HG03575 (cell line): ENCODE measurements at regions not wholly inside any gene's neighbourhood (a gene's known extent, or its start where the extent isn't known, plus 50 kb on each side); places are given as distances from the start of the nearest gene placed in this dataset.
A peak's percentile ranks its signal among the peaks of the same experiment; 100 is the strongest.

Experiments
- ATAC-seq: cut with Tn5 transposase; IDR thresholded peaks from one replicate; pipeline ENCODE4 v1.9.1; 2021; ENCODE audit not compliant: unreplicated experiment, insufficient number of reproducible peaks, low FRiP score; ENCODE audit errors: extremely low read depth

DNA sequence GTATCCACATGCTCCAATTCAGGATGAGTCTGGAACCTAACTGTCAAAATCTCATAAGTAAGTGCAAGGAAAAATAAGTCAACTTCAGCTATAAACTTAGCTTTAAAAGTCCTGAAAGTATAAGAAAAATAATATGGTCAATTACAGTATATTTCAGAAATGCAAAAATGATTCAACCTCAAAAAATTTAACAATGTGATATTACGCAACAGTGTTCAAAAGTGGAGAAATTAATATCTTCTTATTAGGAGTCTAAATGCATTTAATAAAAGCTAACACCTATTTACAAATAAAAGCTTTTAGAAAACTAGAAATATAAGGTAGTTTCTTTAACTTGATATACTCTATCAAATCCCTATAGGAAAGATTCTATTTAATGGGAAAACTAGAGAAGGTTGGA, 111.2 kb upstream of the OPRM1 start:
- no peak for ATAC-seq

DNA sequence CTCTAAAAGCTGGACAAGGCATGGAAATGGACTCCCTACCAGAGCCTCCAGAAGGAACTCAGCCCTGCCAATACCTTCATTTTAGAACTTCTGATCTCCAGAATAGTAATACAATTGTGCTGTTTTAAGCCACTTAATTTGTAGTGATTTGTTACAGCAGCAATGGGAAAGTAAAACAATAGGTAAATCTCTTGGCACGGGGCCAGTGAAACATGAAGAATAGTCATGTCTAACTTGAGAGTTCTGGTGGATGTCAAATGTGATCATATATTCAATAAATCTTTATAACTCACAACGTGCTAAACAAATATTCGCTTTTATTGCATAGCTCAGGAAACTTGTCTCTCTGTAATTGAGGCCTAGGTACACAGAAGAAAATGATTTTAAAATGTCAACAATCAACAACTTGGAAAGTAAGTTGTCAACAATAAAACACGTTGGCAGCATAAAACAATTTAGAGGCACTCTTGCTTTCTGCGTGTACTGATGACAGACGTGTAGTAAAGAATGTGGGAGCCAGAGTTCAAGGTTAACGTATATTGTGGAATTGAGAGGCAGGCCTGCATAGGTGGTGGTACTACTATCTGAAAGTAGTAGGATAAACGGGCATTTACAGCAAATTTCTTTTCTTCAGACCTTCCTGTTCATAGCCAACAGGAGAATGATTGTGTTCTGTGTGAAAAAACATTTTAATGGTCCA, 140.5 kb upstream of the OPRM1 start:
- ATAC-seq = no peak

DNA sequence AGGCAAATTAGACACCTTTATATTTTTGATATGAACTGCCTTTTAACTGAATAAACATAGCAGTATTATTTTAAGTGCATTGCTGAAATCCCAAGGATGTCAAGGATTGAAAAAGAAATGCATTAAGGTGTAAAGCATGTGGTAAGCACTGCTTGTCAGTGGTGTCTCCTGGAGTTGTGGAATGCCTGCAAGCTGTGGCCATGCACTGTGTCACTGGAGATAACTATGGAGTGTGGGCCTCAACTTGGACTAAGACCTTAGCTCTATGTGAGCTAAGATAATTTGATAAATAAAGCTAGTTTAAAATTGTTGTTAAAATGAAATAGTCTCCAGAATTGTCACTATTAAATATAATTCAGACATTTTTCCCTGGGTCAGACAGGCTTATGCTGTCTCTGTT, 156.6 kb upstream of the OPRM1 start:
- no peak for ATAC-seq

DNA sequence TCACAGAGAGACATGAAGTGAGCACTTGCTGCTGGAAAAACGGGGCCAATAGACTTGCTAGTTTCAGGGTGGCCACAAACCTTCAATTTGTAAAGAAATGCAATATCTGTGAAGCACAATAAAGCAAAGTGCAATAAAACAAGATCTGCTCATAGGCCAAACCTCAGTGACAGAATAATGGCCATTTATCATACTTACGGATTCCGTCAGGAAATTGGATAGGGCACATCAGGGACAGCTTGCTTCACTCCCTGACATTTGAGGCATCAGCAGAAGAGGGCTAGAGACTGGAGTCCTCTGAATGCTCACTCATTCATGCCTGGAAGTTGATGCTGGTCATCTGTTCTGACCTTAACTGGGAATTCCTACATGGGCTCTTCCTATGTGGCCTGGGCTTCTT, 165.5 kb upstream of the OPRM1 start:
- no peak for ATAC-seq

DNA sequence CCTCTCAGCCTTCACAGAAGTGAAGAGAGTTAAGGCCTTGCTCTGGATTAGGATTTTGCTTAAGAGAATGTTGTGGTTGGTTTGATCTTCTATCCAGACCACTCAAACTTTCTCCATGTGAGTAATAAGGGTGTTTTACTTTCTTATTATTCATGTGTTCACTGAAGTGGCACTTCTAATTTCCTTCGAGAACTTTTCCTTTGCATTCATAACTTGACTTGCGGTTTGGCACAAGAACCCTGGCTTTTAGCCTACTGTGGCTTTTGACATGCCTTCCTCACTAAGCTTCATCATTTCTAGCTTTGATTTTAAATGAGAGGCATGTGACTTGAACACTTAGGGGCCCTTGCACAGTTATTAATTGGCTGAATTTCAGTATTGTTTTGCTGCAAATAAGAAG, 166.1 kb upstream of the OPRM1 start:
- no peak for ATAC-seq

DNA sequence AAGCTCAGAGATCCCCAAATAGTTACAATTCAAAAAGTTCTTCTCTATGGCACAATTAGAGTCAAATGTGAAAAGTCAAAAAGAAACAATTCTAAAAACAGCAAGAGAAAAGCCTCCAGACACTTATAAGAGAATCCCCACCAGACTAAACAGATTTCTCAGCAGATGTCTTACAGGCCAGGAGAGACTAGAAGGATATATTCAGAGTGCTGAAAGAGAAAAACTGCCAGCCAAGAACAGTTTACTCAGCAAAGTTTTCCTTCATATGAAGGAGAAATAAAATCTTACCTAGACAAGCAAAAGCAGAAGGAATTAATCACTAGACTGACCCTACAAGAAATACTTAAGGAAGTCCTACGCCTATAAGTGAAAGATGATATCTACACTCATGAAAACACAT, 176.1 kb upstream of the OPRM1 start:
- ATAC-seq = no peak

DNA sequence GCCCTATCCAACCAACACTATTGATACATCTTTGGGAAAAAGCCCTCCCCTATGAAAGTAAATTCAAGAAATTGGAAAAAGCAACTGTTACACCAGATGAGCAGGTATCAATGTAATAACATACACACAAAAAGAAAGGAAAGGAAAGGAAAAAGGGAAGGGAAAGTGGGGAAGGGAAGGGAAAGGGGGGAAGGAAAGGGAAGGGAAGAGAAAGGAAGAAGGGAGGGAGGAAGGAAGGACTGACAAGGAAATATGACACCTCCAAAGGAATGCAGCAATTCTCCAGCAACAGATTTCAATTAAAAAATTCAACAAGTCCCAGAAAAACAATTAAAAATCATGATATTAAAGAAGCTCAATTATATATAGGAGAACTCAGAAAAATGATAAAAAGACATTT, 176.9 kb upstream of the OPRM1 start:
- no peak for ATAC-seq

DNA sequence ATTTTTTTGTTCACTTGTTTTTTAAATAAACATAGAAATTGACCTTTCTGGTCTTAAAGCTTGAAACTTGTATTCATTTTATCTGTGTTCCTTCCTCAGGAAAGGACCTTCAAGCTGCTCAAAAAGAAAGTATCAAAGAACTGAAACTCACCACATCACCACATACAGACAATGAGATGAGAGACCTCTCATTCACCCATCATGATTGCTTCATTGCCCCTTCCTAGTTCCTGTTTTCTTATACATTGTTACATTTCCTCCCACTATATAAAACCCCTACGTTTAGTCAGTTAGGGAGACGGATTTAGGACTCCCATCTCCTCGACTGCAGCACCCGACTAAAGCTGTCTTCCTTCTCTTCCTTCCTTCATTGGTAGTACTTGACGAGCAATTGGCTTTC, 180.5 kb upstream of the OPRM1 start:
- peak; percentile 60 for ATAC-seq

DNA sequence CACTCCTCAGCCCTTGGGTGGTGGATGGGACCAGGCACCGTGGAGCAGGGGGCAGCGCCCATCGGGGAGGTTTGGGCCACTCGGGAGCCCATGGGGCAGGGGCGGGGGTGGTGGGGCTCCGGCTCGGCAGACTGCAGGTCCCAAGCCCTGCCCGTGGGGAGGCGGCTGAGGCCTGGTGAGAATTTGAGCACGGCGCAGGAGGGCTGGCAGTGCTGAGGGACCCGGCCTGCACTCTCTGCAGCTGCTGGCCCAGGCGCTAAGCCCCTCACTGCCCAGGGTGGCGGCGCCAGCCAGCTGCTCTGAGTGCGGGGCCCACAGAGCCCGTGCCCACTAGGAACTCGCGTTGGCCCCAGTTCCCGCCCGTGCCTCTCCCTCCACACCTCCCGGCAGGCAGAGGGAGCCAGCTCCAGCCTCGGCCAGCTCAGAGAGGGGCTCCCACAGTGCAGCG, 182.1 kb upstream of the OPRM1 start:
- ATAC-seq = no peak

DNA sequence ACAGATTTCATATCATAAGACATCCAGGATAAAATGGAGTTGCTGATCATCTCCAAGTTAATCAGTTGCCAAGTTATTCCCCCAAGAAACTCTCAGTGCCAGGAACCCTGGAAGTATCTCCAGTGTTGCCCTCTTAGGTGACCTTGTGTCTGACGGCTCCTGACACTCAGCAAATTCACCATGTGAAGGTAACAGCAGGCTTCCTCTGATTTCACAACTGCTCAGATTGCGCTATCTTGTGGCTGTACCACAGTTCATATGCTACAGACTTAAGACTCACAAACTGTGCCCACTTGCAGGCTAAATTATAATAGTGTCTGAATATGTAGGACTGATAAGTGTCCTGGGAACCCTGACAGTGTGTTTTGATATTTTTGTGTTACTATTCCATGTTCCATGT, 186.6 kb upstream of the OPRM1 start:
- no peak for ATAC-seq

DNA sequence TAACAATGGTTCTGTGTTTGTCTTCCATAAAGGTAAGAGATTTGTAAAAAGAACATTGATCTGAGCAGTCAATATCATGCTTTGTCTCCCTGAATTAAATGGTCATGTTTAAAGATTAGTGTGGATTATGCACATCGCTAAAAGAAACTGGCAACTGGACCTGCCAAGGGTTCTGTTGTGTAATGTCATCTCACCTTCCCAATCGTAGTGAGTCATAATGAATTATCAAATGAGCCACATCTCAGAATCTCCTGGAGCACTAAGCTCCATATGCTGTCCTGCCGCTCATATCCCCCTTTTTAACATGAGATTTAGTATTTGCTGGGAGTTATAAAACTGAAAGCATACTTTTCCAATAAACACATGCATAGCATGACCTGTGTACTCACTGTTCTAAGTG, 187.0 kb upstream of the OPRM1 start:
- no peak for ATAC-seq

DNA sequence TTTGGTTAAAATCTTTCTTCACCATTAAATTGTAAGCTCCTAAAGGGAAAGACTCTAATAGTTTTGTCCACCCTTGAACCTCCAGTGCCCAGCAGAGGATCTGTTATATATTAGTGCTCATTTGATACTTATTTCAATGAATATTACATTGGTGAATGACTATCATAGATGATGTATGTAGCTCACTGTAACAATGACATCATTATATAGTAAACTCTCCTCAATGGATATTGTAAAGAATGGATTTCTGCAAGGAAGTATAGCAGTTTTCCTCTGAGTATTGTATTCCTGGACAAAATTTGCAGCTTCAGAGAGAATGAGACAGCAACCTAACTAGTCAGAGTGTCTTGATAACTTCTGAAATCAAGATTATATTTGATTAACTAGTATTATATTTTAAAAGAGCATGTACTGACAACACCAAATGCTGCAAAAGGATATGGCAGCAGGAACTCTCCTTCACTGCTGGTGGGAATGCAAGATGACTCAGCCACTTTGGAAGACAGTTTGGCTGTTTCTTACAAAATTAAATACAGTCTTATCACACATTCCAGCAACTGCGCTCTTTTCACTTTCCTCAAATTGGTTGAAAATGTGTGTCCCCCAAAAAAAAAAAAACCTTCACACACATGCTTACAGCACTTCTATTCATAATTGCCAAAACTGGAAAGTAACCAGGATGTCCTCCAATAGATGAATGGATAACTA, 189.8 kb upstream of the OPRM1 start:
- no peak for ATAC-seq

DNA sequence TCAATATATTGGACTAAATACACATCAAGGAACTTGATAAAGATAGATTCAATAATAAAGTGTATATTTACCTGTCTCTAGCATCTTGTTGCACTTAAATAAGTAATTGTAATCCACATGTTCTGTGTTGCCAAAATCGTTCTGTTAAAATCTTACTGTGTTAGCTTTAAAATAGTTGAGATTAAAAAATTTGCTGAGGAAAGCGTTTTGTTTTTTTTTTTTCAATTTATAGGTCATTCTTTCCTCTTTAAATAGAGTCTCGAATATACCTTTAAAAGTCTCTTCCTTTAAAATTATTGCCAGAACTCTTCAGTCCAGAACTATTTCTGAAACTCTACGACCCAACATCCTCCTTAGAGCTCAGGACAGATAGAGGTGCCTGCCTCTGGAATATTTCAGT, 195.6 kb upstream of the OPRM1 start:
- no peak for ATAC-seq

DNA sequence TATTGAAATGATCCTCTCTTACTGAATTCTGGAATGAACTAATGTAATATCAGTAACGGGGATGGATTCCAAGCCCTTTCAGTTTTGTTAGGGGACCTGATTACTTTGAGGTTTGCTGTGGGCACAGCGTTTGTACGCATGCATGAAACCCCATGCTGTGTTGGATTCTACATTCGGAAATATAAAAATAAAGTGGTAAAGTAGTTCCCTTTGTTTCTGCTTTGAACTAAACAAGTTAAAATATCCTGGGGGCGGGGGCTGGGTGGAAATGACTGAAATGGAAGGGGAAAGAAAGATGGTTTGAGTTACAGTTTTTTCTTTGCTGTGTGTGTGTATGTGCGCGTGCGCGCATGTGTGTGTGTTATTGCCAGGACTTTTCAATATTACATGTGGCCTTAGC, 196.5 kb upstream of the OPRM1 start:
- no peak for ATAC-seq

DNA sequence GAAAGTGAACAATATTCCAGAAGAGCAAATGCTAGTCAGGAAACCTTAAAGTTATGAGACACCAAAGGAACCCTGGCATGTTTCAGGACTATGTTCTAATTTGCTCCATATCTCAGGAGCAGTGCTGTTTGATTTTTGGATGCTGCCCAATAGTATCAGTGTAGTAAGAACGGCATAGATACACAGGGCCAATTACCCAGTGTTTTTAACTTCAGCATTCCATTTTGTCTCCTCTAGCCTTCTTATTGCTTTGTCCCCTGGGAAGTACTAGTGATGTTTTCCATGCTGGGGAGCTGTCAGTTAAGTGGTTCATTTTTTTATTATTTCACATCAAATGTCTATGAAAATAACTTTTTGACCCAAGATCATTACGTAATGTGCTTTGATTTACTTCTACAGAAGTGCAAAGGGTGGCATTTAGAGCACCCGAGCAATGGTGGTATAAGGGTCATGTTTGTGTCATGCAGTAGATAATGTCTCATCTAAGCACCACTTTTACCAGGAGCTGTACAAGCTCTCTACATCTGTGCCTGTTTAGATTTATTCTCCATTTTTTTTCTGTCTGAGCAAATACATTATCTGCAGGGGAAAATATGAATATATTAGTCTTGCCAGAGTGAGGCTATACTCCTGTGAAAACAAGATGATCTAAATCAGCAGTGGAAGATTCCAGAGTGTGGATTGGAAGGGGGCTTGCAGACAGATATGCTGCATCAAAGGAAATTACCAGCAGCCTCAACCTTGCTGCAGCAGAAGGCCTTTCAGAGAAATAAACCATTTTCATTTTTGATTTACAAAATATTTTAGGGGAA, 198.8 kb upstream of the OPRM1 start:
- no peak for ATAC-seq

DNA sequence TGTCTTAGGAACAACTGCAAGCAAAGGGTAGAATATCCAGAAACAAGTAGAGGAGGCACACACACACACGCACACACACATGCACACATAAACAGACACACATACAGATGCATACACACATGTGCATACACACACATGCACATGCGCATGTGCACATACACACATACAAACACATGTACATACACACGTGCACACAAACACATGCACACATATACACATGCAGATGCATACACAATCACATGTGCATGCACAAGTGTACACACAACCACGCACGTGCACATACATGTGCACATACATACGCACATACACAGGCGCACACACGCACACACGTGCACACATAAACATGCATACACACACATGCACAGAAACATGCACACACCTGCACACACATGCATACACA, 206.5 kb upstream of the OPRM1 start:
- ATAC-seq = no peak

DNA sequence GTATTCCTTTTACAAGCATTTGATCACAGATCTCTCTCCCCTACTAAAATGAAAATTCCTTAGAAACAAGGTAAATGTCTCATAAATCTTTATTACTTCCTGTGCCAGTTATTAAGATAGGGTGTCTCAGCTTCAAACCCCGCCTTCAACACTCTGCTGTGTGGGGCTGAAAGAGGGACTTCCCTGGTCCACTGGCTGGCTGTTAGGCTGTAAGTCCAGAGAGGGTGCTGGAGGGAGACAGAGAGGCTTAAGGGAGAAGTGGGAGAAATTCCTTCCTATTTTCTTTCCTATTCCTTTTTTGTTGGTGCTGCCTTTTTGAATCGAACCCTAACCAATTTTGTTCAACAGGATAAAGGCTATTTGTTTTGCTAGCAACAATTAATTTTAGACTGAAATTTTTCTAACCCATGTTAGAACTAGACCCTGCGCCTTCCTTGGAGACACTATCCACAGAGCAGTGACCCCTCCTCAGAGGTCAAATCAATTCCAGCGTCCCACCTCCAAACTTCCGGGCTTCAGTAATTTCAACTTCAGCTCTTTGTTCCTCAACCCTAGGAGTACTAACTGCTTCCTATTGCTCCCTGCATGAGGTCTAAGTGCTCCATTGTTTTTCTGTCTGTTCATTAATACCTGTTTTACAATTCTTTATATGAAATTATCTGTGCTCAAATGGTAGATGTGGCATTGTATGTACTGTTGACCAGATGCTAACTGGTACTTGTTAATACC, 207.5 kb upstream of the OPRM1 start:
- no peak for ATAC-seq

DNA sequence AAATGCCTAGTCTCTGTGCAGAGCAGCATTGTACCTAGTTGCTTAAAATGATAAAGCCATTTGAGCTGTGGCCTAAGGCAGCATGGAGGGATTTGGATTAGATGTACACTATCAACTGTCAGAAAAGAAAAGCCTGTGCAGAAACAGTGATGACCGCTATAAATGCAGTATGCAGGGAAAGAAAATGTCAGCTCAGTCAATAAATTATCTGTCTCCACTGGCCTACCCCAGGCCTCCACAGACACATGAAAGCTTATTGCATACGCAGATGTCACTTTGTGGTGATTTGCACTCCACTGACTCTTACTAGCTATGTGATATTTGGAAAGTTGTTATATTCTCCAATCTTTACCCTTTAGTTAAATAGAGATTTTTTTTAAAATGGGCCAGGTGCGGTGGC, 221.9 kb upstream of the OPRM1 start:
- no peak for ATAC-seq

DNA sequence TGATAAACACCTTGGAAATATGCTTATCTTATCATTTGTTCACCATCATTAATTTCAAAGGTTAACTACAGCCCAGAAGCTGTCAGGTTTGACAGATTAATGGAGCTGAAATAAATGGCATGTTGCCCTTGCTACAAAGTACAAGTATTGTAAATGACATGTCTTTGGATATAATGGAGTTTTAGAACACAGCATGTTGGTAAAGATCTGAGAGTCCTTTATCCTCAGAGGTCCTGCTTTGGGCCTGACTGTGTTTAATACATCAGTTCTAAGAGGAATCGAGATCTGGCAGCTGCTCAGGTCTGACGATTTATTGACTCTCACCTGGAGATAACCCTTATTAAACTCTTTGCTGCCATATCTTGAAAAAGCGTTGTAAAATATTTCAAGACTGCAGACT, 222.7 kb upstream of the OPRM1 start:
- no peak for ATAC-seq
